Omental fat pad (tissue), 3 donors: ENCODE measurements at regions not wholly inside any gene's neighbourhood (a gene's known extent, or its start where the extent isn't known, plus 50 kb on each side); places are given as distances from the start of the nearest gene placed in this dataset.

Source experiments
- ATAC-seq: fragments of 150-250 bp; one replicate; pipeline ENCODE4 v1.9.1; 2016; ENCODE audit warnings: mild to moderate bottlenecking, moderate library complexity; ENCODE audit not compliant: low FRiP score
- DNase-seq: peaks from one replicate; pipeline ENCODE4 v3.0.0-alpha.2; 2019; ENCODE audit warnings: low spot score
- CTCF ChIP-seq, 3 donors: fragments of 450-650 bp; IDR thresholded peaks; one replicate each; pipeline ENCODE4 v1.5.1; 2016 to 2017; ENCODE audit warnings: antibody characterized with exemption in 3 of 3, mild to moderate bottlenecking in 3 of 3, moderate library complexity in 2 of 3

- TF ChIP-seq CTCF (IDR thresholded peaks at IDR 0.05), result no peak
- DNase-seq (no peak), ATAC-seq (no peak)
Measured at GRCh38 chrX:42955349-42955748, 177.4 kb upstream of the PPP1R2C start.

- no peak for DNase-seq
- no peak for TF ChIP-seq CTCF (IDR thresholded peaks at IDR 0.05)
- ATAC-seq, result no peak
Measured at GRCh38 chrX:42967681-42968300, 189.8 kb upstream of the PPP1R2C start.

- ATAC-seq (no peak), DNase-seq (no peak)
- TF ChIP-seq CTCF (IDR thresholded peaks at IDR 0.05), result no peak
Measured at GRCh38 chrX:42973321-42973720, 195.4 kb upstream of the PPP1R2C start.

GRCh38 chrX:42975906-42976305 lies 197.9 kb upstream of the PPP1R2C start:
- TF ChIP-seq CTCF (IDR thresholded peaks at IDR 0.05), result no peak
- no peak for DNase-seq
- ATAC-seq, result no peak

GRCh38 chrX:42976746-42977366 lies 198.9 kb upstream of the PPP1R2C start:
- TF ChIP-seq CTCF (IDR thresholded peaks at IDR 0.05), result no peak
- ATAC-seq (no peak), DNase-seq (no peak)

GRCh38 chrX:42978655-42979379 lies 200.9 kb upstream of the PPP1R2C start:
- ATAC-seq (no peak), DNase-seq (no peak)
- no peak for TF ChIP-seq CTCF (IDR thresholded peaks at IDR 0.05)
